GM08714 (cell line): ENCODE measurements at regions not wholly inside any gene's neighbourhood (a gene's known extent, or its start where the extent isn't known, plus 50 kb on each side); places are given as distances from the start of the nearest gene placed in this dataset.

Experiments used
- H3K4me3 ChIP-seq: fragments of 200-500 bp; sonication (Bioruptor generic); 2 replicates; pipeline ENCODE4 v1.5.1; 2014; ENCODE audit warnings: mild to moderate bottlenecking, low read length, inconsistent platforms
- ZNF274 ChIP-seq: IDR thresholded peaks from 2 replicates; pipeline ENCODE4 v1.6.1; 2012; ENCODE audit warnings: mild to moderate bottlenecking, low read depth, low read length

DNA sequence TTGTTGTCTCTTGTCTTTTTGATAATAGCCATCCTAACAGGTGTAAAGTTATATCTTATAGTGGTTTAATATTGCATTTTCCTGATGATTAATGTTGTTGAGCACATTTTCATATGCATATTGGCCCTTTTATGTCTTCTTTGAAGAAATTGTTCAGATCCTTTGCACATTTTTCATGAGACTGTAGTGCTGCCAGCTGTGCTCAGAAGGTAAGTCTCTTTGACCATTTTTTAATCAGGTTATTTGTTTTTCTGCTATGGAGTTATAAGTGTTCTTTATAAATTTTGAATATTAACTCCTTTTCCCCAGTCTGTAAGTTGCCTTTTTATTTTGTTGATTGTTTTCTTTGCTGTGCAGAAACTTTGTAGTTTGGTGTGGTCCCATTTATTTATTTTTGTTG, 55.8 kb upstream of the ZNF184 start:
- no peak overlapping the region for H3K4me3 ChIP-seq
- TF ChIP-seq ZNF274, result no peak
